Mesodermal cell (in vitro differentiated cells): ENCODE measurements at regions not wholly inside any gene's neighbourhood (a gene's known extent, or its start where the extent isn't known, plus 50 kb on each side); places are given as distances from the start of the nearest gene placed in this dataset.

ENCODE experiments used
- H3K27ac ChIP-seq: 2 replicates; pipeline ENCODE4 v1.7.0; 2013; ENCODE audit warnings: mild to moderate bottlenecking, low read depth, low read length, moderate library complexity; ENCODE audit not compliant: severe bottlenecking
- H3K36me3 ChIP-seq: 2 replicates; pipeline ENCODE4 v1.7.1; 2013; ENCODE audit warnings: mild to moderate bottlenecking, low read length, moderate library complexity; ENCODE audit not compliant: control insufficient read depth, insufficient read depth
- H3K4me1 ChIP-seq: one replicate; pipeline ENCODE4 v1.7.1; 2013; ENCODE audit warnings: mild to moderate bottlenecking, low read length; ENCODE audit not compliant: insufficient read depth, control insufficient read depth, poor library complexity, severe bottlenecking
- H3K4me3 ChIP-seq: 2 replicates; pipeline ENCODE4 v1.7.0; 2013; ENCODE audit warnings: low read length, control low read depth, mild to moderate bottlenecking; ENCODE audit not compliant: insufficient read depth, poor library complexity, severe bottlenecking; ENCODE audit errors: extremely low read depth
- H3K9me3 ChIP-seq: 2 replicates; pipeline ENCODE4 v1.7.1; 2013; ENCODE audit warnings: mild to moderate bottlenecking, low read length, moderate library complexity; ENCODE audit not compliant: control insufficient read depth
- WGBS, 2 experiments: methylation state at CpG; one replicate each; pipeline ENCODE4 v1.1.5; 2013; ENCODE audit warnings: missing lambda C conversion rate in 2 of 2; ENCODE audit not compliant: insufficient coverage in 2 of 2; 5-methylcytosine and 5-hydroxymethylcytosine counted together

DNA sequence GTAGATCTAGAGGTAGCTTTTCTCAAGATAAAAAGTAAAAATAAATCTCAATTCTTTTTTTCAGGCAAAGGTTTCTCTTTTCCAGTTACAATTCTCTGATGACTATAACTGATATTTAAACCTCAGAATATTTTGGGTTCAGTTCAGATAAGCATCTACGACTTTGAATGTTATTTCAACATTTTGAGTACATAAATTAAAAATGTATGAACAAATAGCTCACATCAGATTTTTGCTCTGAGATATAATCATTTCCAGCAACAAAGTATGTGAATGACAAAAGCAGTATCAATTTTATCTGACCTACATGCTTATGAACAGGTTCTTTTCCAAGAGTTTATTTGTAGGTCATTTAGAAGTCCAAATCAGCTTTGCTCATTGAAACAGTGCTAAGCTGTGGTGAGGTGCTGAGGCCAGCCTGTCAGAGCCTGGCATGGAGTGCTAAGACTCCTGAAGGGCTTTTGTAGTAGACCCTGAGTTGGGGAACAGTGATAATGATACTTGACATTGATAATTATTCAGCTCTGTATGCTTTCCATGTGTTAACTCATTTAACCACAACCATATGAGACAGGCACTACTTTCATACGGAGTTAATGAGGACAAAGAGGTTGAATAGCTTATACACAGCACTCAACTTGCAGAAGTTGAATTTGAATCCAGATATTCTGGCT, 205.0 kb upstream of the DCN start:
- Histone ChIP-seq H3K4me1 (no peaks in the 10 kb centered on the region), H3K4me3 (no peak overlapping the region), H3K27ac (no peak overlapping the region), H3K9me3 (peaks cover 6% of the 10 kb centered on the region), H3K36me3 (no peaks in the 10 kb centered on the region)
- WGBS, 2 experiments: no CpG with 5 or more reads among the region's 2 CpGs

DNA sequence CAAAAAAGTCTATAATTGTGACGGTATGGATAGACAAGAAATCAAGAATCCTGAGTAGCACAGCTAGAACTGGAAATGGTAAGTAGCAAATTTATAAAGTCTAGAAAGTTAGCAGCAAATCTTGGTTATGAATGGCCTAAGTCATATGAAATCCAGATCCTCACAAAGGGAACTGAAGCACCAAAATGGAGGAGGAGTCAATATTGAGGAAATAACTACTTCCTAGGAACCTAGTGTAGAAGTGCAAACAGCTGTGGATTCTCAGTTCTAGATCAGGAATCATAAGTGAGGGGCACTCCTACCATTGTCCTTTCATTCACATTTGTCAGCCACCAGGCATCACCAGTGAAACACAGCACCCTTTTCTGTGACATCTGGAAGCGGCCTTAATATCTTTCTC, 202.2 kb upstream of the DCN start:
- Histone ChIP-seq H3K4me3 (no peak overlapping the region), H3K4me1 (peaks cover 4% of the 10 kb centered on the region), H3K36me3 (no peaks in the 10 kb centered on the region), H3K27ac (no peak overlapping the region), H3K9me3 (no peaks in the 10 kb centered on the region)
- WGBS, 2 experiments: 100% methylated on average over 1 of the region's 2 CpGs

DNA sequence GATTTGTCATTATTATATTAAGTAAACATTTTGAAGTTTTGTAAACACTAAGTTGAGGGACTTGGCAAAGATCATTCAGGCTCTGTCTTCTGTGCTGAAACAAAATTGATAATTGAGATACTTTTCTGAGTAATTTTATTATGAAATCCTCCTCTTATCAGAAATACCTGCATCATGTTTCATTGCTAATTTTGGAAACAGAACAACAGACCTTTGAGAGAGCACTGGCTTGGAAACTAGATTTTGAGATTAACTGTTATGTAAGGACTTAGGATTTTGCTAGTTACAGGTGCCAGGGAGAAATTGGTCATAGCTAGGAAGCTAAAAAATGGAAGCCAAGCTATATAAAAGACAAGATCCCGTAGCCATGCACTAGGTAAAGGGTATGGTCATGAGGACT, 201.7 kb upstream of the DCN start:
- no peak overlapping the region for H3K27ac ChIP-seq
- no peak overlapping the region for H3K4me3 ChIP-seq
- 90 to 100% methylated on average over 1 of the region's 1 CpG for WGBS, 2 experiments
- H3K36me3 ChIP-seq: no peaks in the 10 kb centered on the region
- H3K9me3 ChIP-seq: no peaks in the 10 kb centered on the region
- peaks cover 4% of the 10 kb centered on the region for H3K4me1 ChIP-seq

DNA sequence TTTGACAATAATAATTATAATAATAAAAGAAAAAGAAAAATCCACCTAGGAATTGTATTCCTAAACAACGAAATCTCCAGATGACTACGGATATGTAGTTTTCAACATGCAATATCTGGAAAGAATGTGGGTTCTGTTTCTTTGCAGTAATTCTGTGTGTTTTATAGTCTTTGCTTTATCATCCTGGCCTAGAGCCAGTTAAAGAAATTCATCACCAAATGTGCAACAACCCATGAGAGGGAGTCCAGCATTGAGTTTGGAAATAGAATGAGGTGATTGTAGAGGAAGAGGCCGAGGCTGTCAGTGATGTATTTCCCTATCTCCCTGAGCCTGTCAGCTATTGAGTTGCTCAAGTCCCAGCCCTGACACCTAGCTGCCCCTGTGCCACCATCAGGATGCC, 200.5 kb upstream of the DCN start:
- Histone ChIP-seq H3K27ac (no peak overlapping the region), H3K4me3 (no peak overlapping the region), H3K9me3 (no peaks in the 10 kb centered on the region), H3K4me1 (peaks cover 4% of the 10 kb centered on the region), H3K36me3 (no peaks in the 10 kb centered on the region)
- 100% methylated on average over 1 of the region's 3 CpGs; no CpG with 5 or more reads in 1 of the 2 experiments for WGBS, 2 experiments

DNA sequence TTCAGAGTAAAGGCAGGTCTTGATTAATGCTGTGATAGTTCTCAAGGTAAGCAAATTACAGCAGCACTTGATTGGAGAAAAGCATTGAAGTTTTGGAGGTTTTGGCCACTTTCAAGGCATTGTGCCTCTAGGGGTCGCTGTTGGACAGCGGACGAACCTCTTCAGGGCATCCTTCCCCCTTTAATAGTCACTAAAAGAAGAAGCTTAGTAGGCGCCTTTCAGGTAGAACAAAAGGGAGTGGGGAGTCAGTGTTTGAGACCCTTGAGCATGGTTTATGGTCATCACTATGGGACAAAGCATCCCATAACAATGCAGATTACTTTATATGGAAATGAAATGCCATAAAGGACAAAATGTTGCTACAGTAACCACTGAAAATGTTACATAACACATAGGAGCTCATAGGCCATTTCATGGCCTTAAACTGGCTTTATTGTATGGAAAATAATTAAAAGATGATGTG, 199.5 kb upstream of the DCN start:
- no CpG with 5 or more reads among the region's 4 CpGs for WGBS, 2 experiments
- Histone ChIP-seq H3K4me1 (peaks cover 4% of the 10 kb centered on the region), H3K36me3 (no peaks in the 10 kb centered on the region), H3K27ac (peak overlapping the region; percentile 96), H3K9me3 (no peaks in the 10 kb centered on the region), H3K4me3 (peak overlapping the region; percentile 41)

DNA sequence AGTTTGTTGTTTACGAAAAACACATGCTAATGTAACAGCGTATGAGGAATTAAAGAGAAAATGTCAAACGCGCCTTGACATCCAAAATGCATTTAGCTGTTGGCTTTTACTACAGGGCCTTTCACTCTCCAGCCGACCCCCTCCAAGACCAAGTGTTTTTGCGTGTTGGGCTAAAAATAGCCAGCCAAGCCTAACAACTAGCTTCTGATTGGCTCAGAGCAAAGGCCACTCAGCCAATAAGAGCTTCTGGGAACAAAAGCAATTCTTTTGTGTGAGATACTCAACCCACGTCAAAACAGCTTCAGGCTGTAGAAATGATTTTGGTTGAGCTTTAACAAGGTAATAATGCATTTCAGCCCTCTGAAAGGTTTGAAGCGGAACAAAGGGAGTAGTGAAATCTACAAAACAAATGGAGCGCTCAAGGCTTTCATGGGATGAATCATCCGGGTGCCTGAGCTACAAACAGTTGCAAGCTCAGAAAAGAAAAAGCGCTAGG, 198.7 kb upstream of the DCN start:
- Histone ChIP-seq H3K27ac (peak overlapping the region; percentile 96), H3K36me3 (no peaks in the 10 kb centered on the region), H3K4me3 (peak overlapping the region; percentile 41), H3K9me3 (no peaks in the 10 kb centered on the region), H3K4me1 (peaks cover 4% of the 10 kb centered on the region)
- 0 to 2% methylated on average over 3 to 7 of the region's 11 CpGs for WGBS, 2 experiments

DNA sequence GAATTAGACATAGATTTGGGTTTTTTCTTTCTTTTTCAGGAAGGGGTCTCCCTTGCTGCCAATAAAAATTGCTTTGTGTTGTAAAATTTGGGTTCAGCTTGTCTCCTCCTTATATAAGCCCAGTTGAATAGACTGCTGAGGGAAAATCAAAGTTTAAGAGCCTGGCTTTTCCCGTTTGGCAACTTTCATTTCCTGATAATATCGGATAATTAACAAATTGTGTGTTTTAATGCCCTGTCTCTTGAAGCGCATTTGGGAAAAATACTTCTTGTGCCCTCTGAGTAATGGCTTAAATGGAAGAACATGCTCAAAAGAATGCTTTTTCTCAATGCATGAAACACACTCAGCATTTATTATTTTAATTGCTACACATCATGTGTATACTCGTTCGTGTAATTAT, 198.0 kb upstream of the DCN start:
- no peaks in the 10 kb centered on the region for H3K9me3 ChIP-seq
- no peaks in the 10 kb centered on the region for H3K36me3 ChIP-seq
- no peak overlapping the region for H3K27ac ChIP-seq
- H3K4me3 ChIP-seq: no peak overlapping the region
- peaks cover 4% of the 10 kb centered on the region for H3K4me1 ChIP-seq
- WGBS, 2 experiments: 79 to 100% methylated on average over 1 to 2 of the region's 5 CpGs

DNA sequence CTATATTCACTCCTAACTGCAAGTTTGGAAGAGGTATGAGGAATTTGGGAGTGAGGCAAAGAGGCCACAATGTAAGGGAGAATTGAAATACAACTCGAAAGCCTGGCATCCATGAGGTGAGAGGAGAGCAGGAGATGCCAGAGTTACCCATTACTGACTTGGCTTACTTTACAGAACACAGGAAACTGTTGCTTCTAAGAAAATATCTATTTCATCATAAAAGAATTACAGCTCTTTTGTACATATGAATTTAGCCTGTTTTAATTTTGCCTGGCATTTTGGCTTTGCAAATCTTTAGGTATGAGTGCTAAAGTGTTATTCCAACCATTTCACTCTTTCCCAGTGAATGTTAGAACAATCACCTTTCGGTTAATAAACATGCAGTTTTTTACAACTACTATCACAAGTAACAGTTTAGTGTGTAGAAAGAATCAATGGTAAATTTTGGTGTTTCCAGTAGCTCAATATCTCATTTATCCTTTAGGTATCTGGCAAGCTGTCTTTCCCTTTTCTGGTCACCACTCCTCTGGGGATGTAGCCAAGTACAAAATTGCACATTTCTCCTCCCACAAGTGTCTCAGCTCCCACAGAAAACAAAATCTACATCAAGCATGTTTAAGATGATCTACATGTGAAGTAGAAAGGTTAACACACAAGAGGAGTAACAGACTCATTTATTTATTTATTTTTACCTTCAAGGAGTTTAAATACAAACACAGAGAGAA, 196.6 kb upstream of the DCN start:
- Histone ChIP-seq H3K4me1 (peaks cover 4% of the 10 kb centered on the region), H3K4me3 (no peak overlapping the region), H3K27ac (no peak overlapping the region), H3K36me3 (no peaks in the 10 kb centered on the region), H3K9me3 (no peaks in the 10 kb centered on the region)
- no CpG with 5 or more reads among the region's 2 CpGs for WGBS, 2 experiments

DNA sequence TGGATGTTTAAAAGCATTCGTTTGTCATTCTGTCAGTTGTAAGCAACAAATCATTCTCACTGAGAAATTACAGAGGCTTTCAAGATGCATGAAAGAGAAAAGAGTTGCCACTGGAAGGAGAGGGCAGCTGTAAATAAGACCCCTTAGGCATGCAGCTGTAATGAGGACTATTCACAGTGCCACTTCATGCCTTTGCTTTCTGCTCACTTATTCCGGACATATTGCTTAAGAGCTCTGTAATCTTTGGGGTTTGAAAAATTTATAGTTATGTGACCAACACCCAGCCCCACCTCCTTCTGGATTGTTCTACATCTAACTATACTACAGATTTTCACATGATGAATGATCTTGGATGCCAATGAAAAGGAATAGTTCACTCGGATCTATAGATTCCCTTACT, 194.8 kb upstream of the DCN start:
- Histone ChIP-seq H3K36me3 (no peaks in the 10 kb centered on the region), H3K4me1 (peaks cover 4% of the 10 kb centered on the region), H3K4me3 (no peak overlapping the region), H3K27ac (no peak overlapping the region), H3K9me3 (peaks cover 5% of the 10 kb centered on the region)
- no CpG with 5 or more reads among the region's 3 CpGs for WGBS, 2 experiments

DNA sequence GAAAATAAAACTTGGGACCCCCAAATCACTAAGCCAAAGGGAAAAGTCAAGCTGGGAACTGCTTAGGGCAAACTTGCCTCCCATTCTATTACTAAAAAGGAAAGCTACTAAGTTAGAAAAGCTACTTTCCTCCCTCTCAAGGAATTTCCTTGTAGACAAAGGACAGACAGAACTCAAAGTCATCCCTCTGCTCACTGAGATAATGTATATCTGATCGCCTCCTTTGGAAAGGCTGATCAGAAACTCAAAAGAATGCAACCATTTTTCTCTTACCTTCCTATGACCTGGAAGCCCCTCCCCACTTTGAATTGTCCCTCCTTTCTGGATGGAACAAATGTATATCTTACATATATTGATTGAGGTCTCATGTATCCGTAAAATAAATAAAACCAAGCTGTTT, 190.5 kb upstream of the DCN start:
- no peak overlapping the region for H3K27ac ChIP-seq
- no peaks in the 10 kb centered on the region for H3K4me1 ChIP-seq
- no peak overlapping the region for H3K4me3 ChIP-seq
- H3K9me3 ChIP-seq: peaks cover 5% of the 10 kb centered on the region
- no peaks in the 10 kb centered on the region for H3K36me3 ChIP-seq
- 100% methylated on average over 1 of the region's 2 CpGs; no CpG with 5 or more reads in 1 of the 2 experiments for WGBS, 2 experiments
